ENCODE measurements at regions not wholly inside any gene's neighbourhood (a gene's known extent, or its start where the extent isn't known, plus 50 kb on each side); places are given as distances from the start of the nearest gene placed in this dataset.

- TF ChIP-seq, protein P1, sequence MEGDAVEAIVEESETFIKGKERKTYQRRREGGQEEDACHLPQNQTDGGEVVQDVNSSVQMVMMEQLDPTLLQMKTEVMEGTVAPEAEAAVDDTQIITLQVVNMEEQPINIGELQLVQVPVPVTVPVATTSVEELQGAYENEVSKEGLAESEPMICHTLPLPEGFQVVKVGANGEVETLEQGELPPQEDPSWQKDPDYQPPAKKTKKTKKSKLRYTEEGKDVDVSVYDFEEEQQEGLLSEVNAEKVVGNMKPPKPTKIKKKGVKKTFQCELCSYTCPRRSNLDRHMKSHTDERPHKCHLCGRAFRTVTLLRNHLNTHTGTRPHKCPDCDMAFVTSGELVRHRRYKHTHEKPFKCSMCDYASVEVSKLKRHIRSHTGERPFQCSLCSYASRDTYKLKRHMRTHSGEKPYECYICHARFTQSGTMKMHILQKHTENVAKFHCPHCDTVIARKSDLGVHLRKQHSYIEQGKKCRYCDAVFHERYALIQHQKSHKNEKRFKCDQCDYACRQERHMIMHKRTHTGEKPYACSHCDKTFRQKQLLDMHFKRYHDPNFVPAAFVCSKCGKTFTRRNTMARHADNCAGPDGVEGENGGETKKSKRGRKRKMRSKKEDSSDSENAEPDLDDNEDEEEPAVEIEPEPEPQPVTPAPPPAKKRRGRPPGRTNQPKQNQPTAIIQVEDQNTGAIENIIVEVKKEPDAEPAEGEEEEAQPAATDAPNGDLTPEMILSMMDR (IDR thresholded peaks at IDR 0.05), result no peak
- H3K36me3 Mint-ChIP-seq (ENCODE audit: low read depth), result no peaks in the 10 kb centered on the region
- no peaks in the 10 kb centered on the region for H3K27me3 Mint-ChIP-seq
- ChIA-PET CTCF (interaction anchor here (1.3 to 1.7 kb wide), 2 partner anchors 10 to 13 kb away, joined by 4 to 5 read pairs; no protein-coding TSS in a partner anchor), POLR2A (no interaction called here)
- no peaks in the 10 kb centered on the region for H3K9me3 Mint-ChIP-seq
- no peaks in the 10 kb centered on the region for H3K4me1 Mint-ChIP-seq (ENCODE audit: low read depth)
- DNase-seq (no peak), ATAC-seq (no peak)
- H3K4me3 Mint-ChIP-seq, result no peak overlapping the region
- no peak overlapping the region for H3K27ac Mint-ChIP-seq
- intact Hi-C loops (cut with micrococcal nuclease), result no loop called here
Observed at GRCh38 chr4:77376788-77377460, 219.9 kb downstream of the CCNG2 start.

- no peak for ATAC-seq
- POLR2A ChIA-PET, result no interaction called here
- CTCF ChIA-PET, result interaction anchor here (1.0 to 5.4 kb wide), 10 partner anchors 12 to 234 kb away, joined by 4 to 49 read pairs (median 12); partner anchors contain the start of gene CXCL13
- H3K9me3 Mint-ChIP-seq, result no peaks in the 10 kb centered on the region
- DNase-seq, result no peak
- H3K4me3 Mint-ChIP-seq, result no peak overlapping the region
- no peak overlapping the region for H3K27ac Mint-ChIP-seq
- no peaks in the 10 kb centered on the region for H3K27me3 Mint-ChIP-seq
- TF ChIP-seq, protein P1 (IDR thresholded peaks at IDR 0.05), result no peak
- H3K36me3 Mint-ChIP-seq (ENCODE audit: low read depth), result no peaks in the 10 kb centered on the region
- intact Hi-C loops (cut with micrococcal nuclease), result no loop called here
- no peaks in the 10 kb centered on the region for H3K4me1 Mint-ChIP-seq (ENCODE audit: low read depth)
Observed at GRCh38 chr4:77384094-77384493, 221.5 kb upstream of the CXCL13 start.

GRCh38 chr4:77385124-77385969 lies 220.3 kb upstream of the CXCL13 start:
- ATAC-seq (peak; percentile 73), DNase-seq (peak; percentile 73)
- ChIA-PET CTCF (interaction anchor here (0.8 to 5.4 kb wide), 20 partner anchors 9 to 245 kb away, joined by 3 to 49 read pairs (median 5); partner anchors contain the start of gene CXCL13), POLR2A (no interaction called here)
- no peaks in the 10 kb centered on the region for H3K9me3 Mint-ChIP-seq
- TF ChIP-seq, protein P1 (IDR thresholded peaks at IDR 0.05), result peak; percentile 74
- intact Hi-C loops (cut with micrococcal nuclease), result loop anchor here (1.0 to 5.0 kb wide), 3 partner anchors 48 to 232 kb away; no protein-coding TSS in a partner anchor
- no peaks in the 10 kb centered on the region for H3K36me3 Mint-ChIP-seq (ENCODE audit: low read depth)
- no peaks in the 10 kb centered on the region for H3K4me1 Mint-ChIP-seq (ENCODE audit: low read depth)
- H3K4me3 Mint-ChIP-seq, result no peak overlapping the region
- H3K27me3 Mint-ChIP-seq, result no peaks in the 10 kb centered on the region
- no peak overlapping the region for H3K27ac Mint-ChIP-seq

- TF ChIP-seq, protein P1 (IDR thresholded peaks at IDR 0.05), result no peak
- H3K4me1 Mint-ChIP-seq (ENCODE audit: low read depth), result no peaks in the 10 kb centered on the region
- CTCF ChIA-PET, result no interaction called here
Observed at GRCh38 chr4:77393996-77394395, 211.6 kb upstream of the CXCL13 start.

GRCh38 chr4:77395481-77395880 lies 210.1 kb upstream of the CXCL13 start:
- Mint-ChIP-seq H3K4me1 (ENCODE audit: low read depth) (no peaks in the 10 kb centered on the region), H3K9me3 (no peaks in the 10 kb centered on the region), H3K36me3 (ENCODE audit: low read depth) (no peaks in the 10 kb centered on the region), H3K27ac (no peak overlapping the region), H3K27me3 (peaks cover 5% of the 10 kb centered on the region), H3K4me3 (no peak overlapping the region)
- TF ChIP-seq, protein P1 (IDR thresholded peaks at IDR 0.05), result no peak
- intact Hi-C loops (cut with micrococcal nuclease), result no loop called here
- CTCF ChIA-PET, result interaction anchor here (1.0 to 2.6 kb wide), 6 partner anchors 8 to 206 kb away, joined by 3 to 13 read pairs (median 4); no protein-coding TSS in a partner anchor
- no peak for ATAC-seq
- POLR2A ChIA-PET, result no interaction called here
- no peak for DNase-seq

More at GRCh38 chr4:77393996-77394395, 211.6 kb upstream of the CXCL13 start:
- Mint-ChIP-seq H3K9me3 (no peaks in the 10 kb centered on the region), H3K36me3 (ENCODE audit: low read depth) (no peaks in the 10 kb centered on the region), H3K27ac (no peak overlapping the region), H3K4me3 (no peak overlapping the region), H3K27me3 (peaks cover 3% of the 10 kb centered on the region)
- POLR2A ChIA-PET, result no interaction called here
- intact Hi-C loops (cut with micrococcal nuclease), result no loop called here
- DNase-seq (no peak), ATAC-seq (no peak)

Measured in activated CD8-positive, alpha-beta T cell treated with anti-CD3 and anti-CD28 coated beads for 36 hours (primary cell).